ENCODE measurements at regions not wholly inside any gene's neighbourhood (a gene's known extent, or its start where the extent isn't known, plus 50 kb on each side); places are given as distances from the start of the nearest gene placed in this dataset.

- TF ChIP-seq ZNF121 (CRISPR knock-in tag; conservative IDR thresholded peaks at IDR 0.05) (no peak), SRF (CRISPR knock-in tag; IDR thresholded peaks at IDR 0.05) (no peak), ARID4B (CRISPR knock-in tag; IDR thresholded peaks at IDR 0.05) (no peak), ZNF274 (IDR thresholded peaks at IDR 0.05; ENCODE audit: borderline replicate concordance, low read depth, low read length) (no peak), NR3C1 (CRISPR knock-in tag; IDR thresholded peaks at IDR 0.05) (no peak), CTCF (IDR thresholded peaks at IDR 0.05 in 2 of 3, conservative IDR thresholded peaks at IDR 0.05 in 1 of 3; ENCODE audit: insufficient read depth in 2 of 3, low read depth in 1 of 3, low read length in 3 of 3) (no peak)
Measured at GRCh38 chrX:150216716-150217115, 146.4 kb upstream of the MAMLD1 start.

Measured in K562 (cell line).